GM21447 (cell line): ENCODE measurements at regions not wholly inside any gene's neighbourhood (a gene's known extent, or its start where the extent isn't known, plus 50 kb on each side); places are given as distances from the start of the nearest gene placed in this dataset.
"Not testable (repeated sequence)": the region's sequence is repeated elsewhere in the genome, so short reads cannot be mapped to it uniquely, and the experiment has no call there.

Experiments used
- ATAC-seq: cut with Tn5 transposase; IDR thresholded peaks from one replicate; pipeline ENCODE4 v1.9.1; 2021; ENCODE audit not compliant: unreplicated experiment

DNA sequence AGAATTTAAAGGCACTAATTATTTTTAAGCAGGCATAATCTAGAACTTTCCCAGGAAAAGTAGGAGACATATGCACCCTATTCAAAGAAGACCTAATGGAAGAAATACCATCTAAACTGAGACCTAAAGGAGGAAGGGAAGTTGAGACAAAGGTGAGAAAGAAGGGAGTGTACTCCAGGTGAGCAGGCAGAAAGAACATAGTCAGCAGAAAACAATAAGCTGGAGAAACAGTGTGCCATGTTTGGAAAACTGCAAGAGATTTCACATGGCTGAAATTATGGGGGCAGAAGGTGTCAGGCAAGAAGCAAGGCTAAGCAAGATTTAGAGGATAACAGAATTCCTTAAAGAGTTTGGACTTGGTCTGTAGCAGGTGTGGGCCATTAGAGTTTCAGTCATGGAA lies 167.0 kb upstream of the USP25 start:
- no peak for ATAC-seq

DNA sequence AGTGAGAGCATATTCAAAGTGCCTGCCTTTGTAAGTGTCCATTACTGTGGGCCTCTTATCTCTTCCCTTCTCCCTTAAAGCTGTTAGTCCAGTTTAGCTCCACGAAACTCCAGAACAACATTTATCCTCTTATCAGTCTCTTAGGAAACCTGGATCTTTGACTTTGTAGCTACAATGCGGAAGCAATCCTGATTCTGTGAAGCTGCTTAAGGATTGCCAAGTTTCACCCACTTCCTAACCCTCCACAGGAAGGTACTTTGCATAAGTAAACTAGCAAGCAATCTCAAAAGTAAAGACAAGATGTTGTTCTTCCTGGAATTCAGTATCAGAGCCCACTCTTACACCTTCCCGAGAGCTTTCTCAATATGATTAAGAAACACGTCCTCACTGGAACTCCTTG lies 164.9 kb upstream of the USP25 start:
- no peak for ATAC-seq

DNA sequence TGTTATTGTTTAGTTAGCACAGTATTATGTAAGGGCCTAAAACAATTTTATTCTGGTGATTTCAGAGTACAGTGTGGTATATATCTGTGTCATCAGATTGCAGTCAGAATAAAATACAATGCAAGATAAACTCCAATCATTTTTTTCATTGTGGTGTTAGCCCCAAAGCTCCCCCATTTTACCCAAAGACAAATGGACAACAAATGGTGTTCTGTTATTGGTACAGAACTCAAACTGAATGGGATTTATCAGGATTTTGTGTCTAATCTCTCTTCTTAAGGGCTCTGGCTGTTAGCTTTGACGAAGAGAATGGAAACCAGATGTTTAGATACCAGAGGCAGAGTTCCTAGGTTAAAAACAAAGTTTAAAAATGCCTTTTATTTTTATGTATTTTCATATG lies 163.1 kb upstream of the USP25 start:
- no peak for ATAC-seq

DNA sequence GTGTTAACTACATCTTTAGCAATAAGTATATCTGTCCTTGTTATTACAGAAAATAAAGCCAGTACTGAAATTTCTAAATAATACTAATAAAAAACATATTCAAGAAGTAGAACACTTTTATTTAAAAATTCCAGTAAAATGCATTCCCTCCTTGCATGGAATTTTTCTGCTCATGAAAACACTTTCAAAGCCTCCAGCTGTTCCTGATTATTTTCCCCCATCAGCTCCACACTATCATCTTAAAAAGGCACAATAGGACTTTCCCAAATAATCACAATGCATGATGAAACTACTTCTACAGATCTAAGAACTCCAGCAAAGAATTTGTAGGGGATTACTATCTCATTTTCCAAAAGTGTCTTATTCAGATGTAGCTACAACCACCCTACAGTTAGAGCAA lies 162.6 kb upstream of the USP25 start:
- no peak for ATAC-seq

DNA sequence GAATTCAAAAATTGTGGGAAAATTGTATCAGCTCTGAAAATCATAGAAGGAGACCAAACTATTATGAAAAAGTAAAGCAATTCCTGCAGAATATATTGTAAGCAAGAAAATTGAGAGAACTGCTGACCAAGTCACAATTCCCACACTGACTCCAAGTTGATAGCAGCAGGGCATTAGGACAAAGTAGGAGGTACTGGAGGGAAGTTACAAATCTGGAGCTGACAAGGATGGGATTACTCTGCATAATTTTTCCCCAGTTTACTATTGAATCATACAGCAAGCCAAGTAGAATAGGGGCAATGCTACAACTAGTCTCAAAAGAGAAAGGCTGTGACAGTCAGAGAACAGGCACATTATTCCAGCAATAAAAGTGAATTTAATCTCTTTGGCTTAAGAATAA lies 161.3 kb upstream of the USP25 start:
- ATAC-seq, result no peak

DNA sequence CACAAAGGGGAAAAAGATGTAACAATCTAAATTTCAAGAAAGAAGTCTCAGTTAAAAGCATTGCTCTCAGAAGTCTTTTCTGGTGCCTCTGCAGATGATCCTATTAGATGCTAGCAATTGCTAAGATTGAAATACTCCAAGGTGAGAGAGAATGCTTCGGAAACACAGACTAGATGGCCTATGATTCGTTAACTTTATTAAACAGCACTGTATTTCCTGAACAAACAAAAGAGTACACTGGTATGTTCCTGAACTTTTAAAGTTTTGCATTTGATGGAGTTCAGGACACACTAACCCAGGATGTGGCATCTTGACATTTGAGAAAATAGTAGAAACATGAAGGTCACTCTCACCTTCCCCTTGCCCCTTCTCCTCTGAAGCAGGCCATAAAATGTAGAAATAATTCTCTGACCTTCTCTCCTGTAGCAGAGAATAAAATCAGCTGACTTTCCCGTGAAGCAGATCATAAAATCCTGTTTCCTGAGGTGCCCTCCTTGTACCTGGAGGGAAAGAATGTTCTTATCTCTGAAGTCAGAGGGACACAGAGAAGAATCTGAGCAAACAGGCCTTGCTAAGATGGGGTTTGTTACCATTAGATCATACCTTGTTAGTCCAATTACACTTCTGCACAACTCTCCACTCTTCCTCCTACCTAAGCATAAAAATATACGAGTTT lies 142.9 kb upstream of the USP25 start:
- ATAC-seq, result no peak

DNA sequence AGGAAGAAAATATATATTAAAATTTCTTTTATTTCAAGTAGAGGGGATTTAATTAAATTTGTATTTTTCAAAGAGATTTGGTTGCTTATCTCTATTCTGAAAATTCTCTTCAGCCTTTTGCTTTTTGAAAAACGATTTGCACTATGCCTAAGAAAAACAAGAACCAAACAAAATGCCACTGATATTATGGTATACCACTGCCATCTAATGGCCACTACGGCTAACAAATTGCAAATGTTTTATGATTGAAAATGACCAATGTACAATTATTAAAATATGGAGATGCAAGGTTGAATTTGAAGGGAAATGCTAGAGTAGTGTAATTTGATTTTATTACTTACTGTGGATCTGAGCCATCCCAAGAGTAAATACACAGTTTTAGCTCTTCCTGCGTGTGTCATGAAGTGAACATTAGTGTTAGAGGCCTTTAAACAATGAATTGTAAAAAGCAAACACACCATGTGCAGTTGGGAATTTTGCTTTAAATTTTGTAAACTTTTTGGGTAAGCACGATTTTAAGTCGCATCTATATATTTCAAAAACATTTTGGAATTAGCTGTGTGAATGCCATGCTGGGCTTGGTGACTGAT lies 137.4 kb upstream of the USP25 start:
- ATAC-seq, result no peak

DNA sequence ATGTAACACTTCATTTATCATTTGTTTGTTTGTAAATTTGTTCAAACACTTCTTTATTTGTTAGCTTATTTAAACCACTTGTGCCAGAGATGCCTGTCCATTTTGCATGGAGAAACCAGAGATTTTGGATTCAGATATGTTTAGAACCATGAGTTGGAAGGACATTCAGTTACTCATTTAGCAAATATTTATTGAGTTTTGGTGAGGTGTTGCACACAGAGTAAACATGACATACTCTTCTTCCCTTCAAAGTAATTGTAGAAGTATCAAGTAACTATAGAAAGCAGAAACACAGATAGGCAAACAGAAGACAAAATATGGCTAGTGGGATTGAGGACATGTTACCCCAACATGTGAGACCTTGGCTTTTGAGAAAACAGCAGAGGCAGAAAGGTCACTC lies 136.8 kb upstream of the USP25 start:
- no peak for ATAC-seq

DNA sequence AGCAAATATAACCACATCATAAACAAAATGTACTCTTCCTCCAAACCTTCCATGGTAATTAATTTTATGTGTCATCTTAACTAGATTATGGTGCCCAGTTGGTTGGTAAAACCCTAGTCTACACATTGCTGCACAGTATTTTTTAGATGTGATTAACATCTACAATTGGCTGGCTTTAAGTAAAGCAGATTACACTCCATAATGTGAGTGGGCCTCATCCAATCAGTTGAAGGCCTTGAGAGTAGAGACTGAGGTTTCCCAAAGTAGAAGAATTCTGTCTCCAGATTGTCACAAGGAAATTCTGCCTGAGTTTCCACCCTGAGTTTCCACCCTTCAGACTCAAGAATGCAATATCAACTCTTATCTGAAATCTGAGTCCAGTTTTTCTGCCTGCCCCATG lies 128.4 kb upstream of the USP25 start:
- ATAC-seq, result no peak

DNA sequence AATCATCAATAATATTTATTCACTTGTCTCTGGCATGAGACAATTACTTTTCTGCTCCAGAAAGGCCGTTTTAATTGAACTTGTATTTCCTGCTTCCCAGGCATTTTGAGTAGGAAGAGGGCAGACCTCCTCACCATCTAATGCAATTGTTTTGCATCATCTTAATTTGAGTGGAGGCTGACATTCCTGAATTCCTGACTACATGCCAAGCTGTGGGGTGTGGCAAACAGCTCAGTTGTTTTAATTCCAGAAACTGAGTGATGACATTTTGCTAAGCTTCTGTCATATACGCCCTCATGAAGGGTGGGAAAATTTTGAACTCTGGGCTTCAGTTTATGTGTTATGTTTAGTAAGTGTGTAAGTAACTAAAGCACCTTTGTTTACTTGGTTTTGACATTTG lies 125.4 kb upstream of the USP25 start:
- no peak for ATAC-seq

DNA sequence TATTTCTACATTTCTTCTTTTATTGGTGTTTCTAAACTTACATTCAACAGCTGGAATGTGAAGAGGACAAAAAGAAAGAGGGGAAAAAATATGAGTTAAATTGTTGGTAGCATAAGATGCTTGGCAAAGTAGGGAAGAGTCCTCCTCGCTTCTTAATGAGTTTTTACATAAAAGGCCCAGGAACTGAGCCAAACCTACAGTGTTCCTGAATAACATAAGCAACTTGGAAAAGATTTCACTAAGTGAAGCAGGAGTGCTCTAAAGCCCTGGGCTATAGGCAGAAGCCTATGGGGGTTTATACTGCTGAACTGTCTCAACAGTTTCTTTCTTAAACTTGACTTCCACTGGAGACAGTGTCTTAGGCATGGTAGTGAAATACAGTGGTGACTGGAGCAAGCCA lies 115.0 kb upstream of the USP25 start:
- no peak for ATAC-seq

DNA sequence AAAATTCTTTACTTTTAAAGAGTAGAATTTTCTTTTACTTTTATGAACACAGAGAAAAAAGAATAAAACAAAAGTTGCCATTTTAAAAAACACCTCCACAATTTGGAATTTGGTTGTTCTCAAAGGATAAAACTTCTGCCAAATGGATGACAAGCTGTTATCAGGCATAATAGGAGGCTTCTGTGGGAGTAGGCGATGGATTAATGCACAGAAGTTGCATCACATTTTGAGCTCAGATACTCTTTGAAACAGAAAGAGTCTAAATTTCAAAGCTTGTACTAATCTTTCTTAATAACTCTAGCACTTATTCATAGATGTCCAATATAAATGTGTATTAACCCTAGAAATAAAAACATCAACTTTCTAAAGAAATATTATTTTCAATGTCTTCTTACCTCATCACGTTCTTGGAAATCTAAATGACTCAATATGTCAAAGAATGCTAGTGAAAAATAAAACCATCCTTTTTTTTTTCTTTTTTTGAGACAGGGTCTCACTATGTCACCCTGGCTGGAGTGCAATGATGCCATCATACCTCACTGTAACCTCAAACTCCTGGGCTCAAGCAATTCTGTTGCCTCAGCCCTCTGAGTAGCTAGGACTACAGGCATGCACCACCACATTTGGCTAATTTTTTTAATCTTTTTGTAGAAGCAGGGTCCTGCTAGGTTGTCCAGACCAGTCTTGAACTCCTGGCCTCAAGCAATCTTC lies 112.8 kb upstream of the USP25 start:
- no peak for ATAC-seq

DNA sequence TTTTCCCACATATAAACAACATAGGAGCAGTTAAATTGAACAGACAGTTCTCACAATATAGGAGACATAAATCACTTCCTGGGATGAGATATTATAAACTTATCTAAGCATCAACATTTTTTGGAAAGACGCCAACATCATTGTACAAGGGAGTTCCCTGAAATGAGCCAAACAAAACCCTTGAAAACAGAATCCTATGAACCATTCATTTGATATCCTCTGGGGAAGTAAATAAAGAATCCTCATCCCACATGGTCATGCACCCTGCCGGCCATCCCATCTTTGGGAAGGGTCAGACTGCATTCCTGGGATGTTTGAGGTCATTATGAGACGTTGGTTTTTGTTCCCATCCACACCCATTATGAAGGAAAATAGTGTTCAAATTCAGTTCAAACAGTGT lies 111.8 kb upstream of the USP25 start:
- ATAC-seq, result no peak

DNA sequence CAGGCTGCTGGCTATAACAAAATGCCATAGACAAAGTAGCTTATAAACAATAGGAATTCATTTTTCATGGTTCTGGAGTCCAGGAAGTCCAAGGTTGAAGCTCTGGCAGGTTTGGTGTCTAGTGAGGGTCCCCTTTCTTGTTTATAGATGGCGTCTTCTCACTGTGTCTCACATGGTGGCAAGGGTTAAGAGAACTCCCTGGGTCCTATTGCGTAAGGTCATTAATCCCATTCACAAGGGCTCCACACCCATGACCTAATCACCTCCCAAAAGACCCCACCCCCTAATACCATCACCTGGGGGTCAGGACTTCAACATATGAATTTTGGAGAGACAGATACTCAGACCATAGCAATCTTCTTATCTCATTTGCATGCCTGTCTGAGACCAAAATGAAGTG lies 108.9 kb upstream of the USP25 start:
- no peak for ATAC-seq

DNA sequence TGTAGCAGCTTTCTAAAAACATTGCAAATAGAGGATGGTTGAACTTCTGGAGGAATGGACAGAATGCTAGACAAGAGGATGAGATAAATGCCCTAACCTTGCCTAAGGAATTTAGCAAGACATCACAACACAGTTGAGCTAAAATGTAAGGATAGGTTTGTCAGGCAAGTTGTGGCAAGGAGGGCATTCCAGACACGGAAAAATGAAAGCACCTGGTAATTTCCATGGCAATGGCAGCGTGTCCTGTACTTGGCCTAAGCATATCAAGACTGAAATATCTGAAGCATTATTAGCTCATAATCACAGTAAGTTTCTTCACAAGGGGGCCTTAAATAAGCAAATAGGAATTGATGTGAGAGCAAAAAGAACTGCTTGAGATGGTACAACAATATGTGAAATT lies 105.1 kb upstream of the USP25 start:
- no peak for ATAC-seq

DNA sequence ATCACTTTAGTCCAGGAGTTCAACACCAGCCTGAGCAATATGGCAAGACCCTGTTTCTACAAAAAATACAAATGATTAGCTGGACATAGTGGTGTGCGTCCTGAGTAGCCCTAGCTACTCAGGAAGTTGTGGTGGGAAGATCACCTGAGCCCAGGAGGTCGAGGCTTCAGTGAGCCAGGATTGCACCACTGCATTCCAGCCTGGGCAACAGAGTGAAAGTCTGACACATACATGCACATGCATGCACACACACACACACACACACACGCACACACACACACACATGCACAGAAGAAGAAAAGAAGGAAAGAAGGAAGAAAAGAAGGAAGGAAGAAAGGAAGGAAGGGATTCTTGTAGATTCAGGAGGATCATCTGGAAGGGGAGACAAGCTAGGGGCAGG lies 104.4 kb upstream of the USP25 start:
- ATAC-seq, result no peak

DNA sequence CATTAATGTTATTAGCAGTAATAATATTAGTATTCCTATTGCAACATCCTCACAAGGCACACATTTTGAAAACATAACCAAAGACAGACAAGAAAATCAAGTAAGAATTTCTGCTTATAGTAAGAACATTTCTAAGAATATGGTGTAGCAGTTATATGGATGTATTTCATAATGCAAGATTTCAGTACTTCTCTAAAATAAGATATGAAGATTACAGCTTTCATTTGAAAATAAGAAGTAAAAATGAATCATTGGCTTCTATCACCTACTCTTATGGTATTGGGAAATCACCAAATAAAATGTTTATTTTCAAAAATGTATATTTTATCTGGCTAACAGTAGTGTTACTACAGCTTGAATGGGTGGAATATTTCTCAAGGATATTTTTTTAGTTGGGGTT lies 103.8 kb upstream of the USP25 start:
- ATAC-seq, result no peak

DNA sequence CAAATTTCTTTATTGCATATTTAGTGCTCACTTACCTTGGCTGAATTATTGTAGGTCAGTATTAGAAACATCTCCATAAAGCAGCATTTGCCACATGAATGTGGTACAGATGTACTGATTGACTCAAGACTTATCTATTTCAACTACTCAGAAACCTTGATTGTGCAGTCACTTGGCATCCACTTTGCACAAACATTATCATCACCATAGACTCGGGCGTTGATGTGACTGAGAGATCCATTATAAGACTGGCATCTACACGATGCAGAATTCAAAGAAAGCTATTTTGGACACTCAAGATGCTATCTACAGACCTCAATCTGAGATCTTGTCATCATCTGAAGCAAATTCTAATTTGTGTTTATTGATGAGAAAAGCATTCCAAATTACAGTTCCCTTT lies 102.8 kb upstream of the USP25 start:
- no peak for ATAC-seq

DNA sequence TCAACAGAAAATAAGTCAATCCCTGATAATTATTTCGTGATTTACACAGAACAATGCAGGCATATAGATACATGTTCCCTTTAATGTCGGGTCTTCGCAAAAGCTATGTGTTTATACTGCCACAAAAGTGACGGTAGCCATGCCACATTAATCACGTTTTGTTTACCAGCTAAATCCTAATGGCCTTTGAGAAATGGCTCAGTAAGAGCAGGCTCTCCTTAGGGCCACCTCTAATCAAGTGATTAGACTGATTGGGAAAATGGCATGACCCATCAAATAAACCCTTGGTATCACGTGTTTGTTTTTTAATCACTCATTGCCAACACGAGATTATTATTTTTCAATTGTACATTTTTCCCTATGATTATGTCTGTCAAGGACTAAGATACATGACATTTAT lies 102.0 kb upstream of the USP25 start:
- ATAC-seq, result no peak

DNA sequence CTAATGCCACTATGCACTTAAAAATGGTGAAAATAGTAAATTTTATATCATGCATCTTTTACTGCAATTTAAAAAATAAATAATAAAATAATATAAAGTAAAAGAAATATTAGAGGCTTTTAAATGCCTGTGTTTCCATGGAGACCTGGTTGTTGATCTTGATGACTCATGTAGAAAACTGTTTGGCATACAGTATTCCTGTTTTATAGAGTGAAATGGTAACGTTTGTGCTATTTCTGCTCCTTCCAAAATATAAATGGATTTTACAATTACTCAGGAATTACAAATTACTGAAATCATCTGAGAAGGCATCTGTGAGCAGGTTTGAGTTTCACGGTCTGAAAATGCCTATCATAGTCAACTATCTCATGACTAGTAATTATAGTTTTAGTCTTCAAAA lies 98.4 kb upstream of the USP25 start:
- ATAC-seq, result no peak

DNA sequence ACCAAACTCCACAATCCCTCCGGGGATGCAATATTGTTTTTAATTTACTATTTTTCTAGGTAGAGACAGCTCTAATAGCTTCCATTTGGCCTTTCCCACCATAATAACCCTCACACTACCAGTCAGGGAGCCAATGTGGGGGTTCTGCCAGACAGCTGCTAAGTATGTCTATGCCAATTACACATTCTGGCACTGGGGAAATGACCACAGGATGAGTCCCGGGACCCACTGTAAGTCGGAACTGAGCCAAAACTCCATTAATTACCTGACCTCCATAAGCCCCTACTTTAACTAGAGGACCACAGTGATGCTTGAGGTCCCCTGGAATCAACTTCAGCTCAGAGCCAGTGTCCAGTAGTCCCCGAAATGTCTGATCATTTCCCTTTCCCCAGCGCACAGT lies 95.2 kb upstream of the USP25 start:
- not testable (repeated sequence) for ATAC-seq

DNA sequence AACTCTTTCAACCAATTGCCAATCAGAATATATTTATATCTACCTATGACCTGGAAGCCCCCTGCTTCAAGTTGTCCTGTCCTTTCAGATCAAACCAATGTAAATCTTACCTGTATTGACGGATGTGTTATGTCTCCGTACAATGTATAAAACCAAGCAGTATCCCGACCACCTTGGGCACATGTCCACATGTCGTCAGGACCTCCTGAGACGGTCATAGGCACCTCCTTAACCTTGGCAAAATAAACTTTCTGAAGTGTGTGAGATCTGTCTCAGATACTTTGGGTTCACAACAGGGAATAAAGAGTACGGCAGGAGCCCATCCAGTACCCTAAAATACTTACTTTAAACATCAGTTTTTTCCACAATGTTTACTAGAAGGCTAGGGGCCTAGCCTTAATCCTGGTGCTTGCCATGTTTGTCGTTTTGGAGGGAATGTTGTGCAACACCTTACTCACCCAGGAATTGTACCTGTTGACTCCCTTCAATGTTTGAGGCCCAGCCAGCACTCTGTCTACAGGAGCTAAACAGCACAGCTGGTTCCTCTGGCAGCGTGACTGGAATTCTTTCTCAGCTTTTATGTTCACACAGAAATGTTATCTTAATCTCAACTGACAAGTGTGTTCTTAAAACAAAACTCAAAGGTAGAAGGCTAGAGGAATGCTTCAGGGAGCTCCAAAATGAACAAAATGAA lies 90.8 kb upstream of the USP25 start:
- no peak for ATAC-seq
